ENCODE measurements at regions not wholly inside any gene's neighbourhood (a gene's known extent, or its start where the extent isn't known, plus 50 kb on each side); places are given as distances from the start of the nearest gene placed in this dataset.
"Not testable (repeated sequence)": the region's sequence is repeated elsewhere in the genome, so short reads cannot be mapped to it uniquely, and the experiment has no call there.

- TF ChIP-seq POLR2A (IDR thresholded peaks at IDR 0.05; ENCODE audit: low read depth); CTCF (IDR thresholded peaks at IDR 0.05): not testable (repeated sequence)
These were observed 142.8 kb downstream of the DYRK2 start for GRCh38 chr12:67791362-67791761.

All from esophagus muscularis mucosa (tissue), 3 donors.